ENCODE measurements at regions not wholly inside any gene's neighbourhood (a gene's known extent, or its start where the extent isn't known, plus 50 kb on each side); places are given as distances from the start of the nearest gene placed in this dataset.
"Not testable (repeated sequence)": the region's sequence is repeated elsewhere in the genome, so short reads cannot be mapped to it uniquely, and the experiment has no call there.

GRCh38 chr2:81481242-81481993 lies 1176.9 kb upstream of the LRRTM1 start:
- DNase-seq: peak in 1 of 58 donors; percentile 3

- DNase-seq: peak in 1 of 58 donors; percentile 1
These were observed 1162.5 kb upstream of the LRRTM1 start for GRCh38 chr2:81467096-81467495.

- DNase-seq: no peak
These were observed 1157.9 kb upstream of the LRRTM1 start for GRCh38 chr2:81462420-81462819.

- no peak for DNase-seq
These were observed 1140.6 kb upstream of the LRRTM1 start for GRCh38 chr2:81445176-81445575.

- DNase-seq: no peak
These were observed 1133.0 kb upstream of the LRRTM1 start for GRCh38 chr2:81437456-81438000.

GRCh38 chr2:81436256-81436655 lies 1131.7 kb upstream of the LRRTM1 start:
- no peak for DNase-seq

- DNase-seq: no peak
These were observed 1108.1 kb upstream of the LRRTM1 start for GRCh38 chr2:81412681-81413080.

GRCh38 chr2:81403508-81403907 lies 1099.0 kb upstream of the LRRTM1 start:
- no peak for DNase-seq

- DNase-seq: no peak
These were observed 1092.0 kb upstream of the LRRTM1 start for GRCh38 chr2:81396417-81397019.

GRCh38 chr2:81395746-81396145 lies 1091.2 kb upstream of the LRRTM1 start:
- DNase-seq: no peak

GRCh38 chr2:81389203-81389602 lies 1084.7 kb upstream of the LRRTM1 start:
- DNase-seq: no peak

GRCh38 chr2:81363800-81364199 lies 1059.2 kb upstream of the LRRTM1 start:
- no peak for DNase-seq

GRCh38 chr2:81362468-81362867 lies 1057.9 kb upstream of the LRRTM1 start:
- not testable (repeated sequence) for DNase-seq

GRCh38 chr2:81355436-81355835 lies 1050.9 kb upstream of the LRRTM1 start:
- no peak for DNase-seq

GRCh38 chr2:81334046-81334445 lies 1029.5 kb upstream of the LRRTM1 start:
- DNase-seq: no peak

- no peak for DNase-seq
These were observed 1024.4 kb upstream of the LRRTM1 start for GRCh38 chr2:81328968-81329367.

GRCh38 chr2:81327911-81328310 lies 1023.4 kb upstream of the LRRTM1 start:
- no peak for DNase-seq

- no peak for DNase-seq
These were observed 1019.5 kb upstream of the LRRTM1 start for GRCh38 chr2:81324046-81324445.

GRCh38 chr2:81304154-81304830 lies 999.7 kb upstream of the LRRTM1 start:
- DNase-seq: no peak

- no peak for DNase-seq
These were observed 998.8 kb upstream of the LRRTM1 start for GRCh38 chr2:81303321-81303720.

- DNase-seq: no peak
These were observed 995.3 kb upstream of the LRRTM1 start for GRCh38 chr2:81299841-81300240.

GRCh38 chr2:81290846-81291245 lies 986.3 kb upstream of the LRRTM1 start:
- no peak for DNase-seq

All from anterior cingulate cortex (tissue), 58 donors.